Fibroblast of villous mesenchyme (primary cell): ENCODE measurements at regions not wholly inside any gene's neighbourhood (a gene's known extent, or its start where the extent isn't known, plus 50 kb on each side); places are given as distances from the start of the nearest gene placed in this dataset.

Experiments used
- DNase-seq: peaks from one replicate; pipeline ENCODE4 v3.0.0-alpha.2; 2010; ENCODE audit warnings: low read depth
- H3K4me3 ChIP-seq: 2 replicates; pipeline ENCODE4 v1.5.1; 2011; ENCODE audit warnings: low read depth, mild to moderate bottlenecking, low read length
- CTCF ChIP-seq: IDR thresholded peaks from 2 replicates; pipeline ENCODE4 v1.5.1; 2012; ENCODE audit warnings: low read depth, mild to moderate bottlenecking, low read length; ENCODE audit not compliant: insufficient read depth

- TF ChIP-seq CTCF = no peak
- DNase-seq = no peak
- no peak overlapping the region for H3K4me3 ChIP-seq
Measured at GRCh38 chr1:217191441-217191840, 439.4 kb downstream of the GPATCH2 start.

GRCh38 chr1:217190359-217190758, 440.5 kb downstream of the GPATCH2 start:
- no peak for DNase-seq
- no peak overlapping the region for H3K4me3 ChIP-seq
- no peak for TF ChIP-seq CTCF

- TF ChIP-seq CTCF = no peak
- no peak overlapping the region for H3K4me3 ChIP-seq
- no peak for DNase-seq
Measured at GRCh38 chr1:217189362-217189761, 441.5 kb downstream of the GPATCH2 start.

GRCh38 chr1:217188280-217189237, 442.3 kb downstream of the GPATCH2 start:
- H3K4me3 ChIP-seq = no peak overlapping the region
- TF ChIP-seq CTCF = no peak
- no peak for DNase-seq

GRCh38 chr1:217186664-217187063, 444.2 kb downstream of the GPATCH2 start:
- TF ChIP-seq CTCF = no peak
- H3K4me3 ChIP-seq = no peak overlapping the region
- no peak for DNase-seq

GRCh38 chr1:217184854-217185253, 446.0 kb downstream of the GPATCH2 start:
- DNase-seq = no peak
- no peak for TF ChIP-seq CTCF
- H3K4me3 ChIP-seq = no peak overlapping the region
